ENCODE measurements at regions not wholly inside any gene's neighbourhood (a gene's known extent, or its start where the extent isn't known, plus 50 kb on each side); places are given as distances from the start of the nearest gene placed in this dataset.

DNA sequence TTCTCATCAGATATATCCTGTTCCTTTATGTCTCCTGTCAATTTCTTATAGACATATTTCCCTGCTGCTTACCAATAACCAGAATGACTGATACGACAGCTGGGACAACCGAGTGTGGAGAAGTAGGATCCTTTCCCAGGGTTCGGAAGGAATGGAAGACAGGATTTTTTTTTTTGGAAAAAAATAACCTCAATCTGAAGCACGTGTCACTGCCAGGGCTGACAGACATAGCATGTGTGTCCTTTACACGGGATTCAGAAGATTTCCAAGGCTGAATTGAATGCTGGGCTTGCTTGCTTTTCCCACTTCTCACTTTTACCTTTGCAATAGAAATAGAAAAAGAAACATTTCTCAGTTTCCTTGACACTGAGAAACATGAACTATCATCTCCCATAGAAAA lies 245.7 kb downstream of the GRIN2B start:
- no peak overlapping the region for H3K4me2 ChIP-seq (ENCODE audit: low read depth, low read length)
- in situ Hi-C loops (cut with HindIII; ENCODE audit: extremely low pct_ligation_motif_present, low pct_unique_long_range_greater_than_20kb) (loop anchor here (25.0 kb wide), 1 partner anchor 202 kb away; no protein-coding TSS in a partner anchor), intact Hi-C loops (cut with micrococcal nuclease; ENCODE audit: unreplicated experiment) (loop anchor here (10.0 kb wide), 1 partner anchor 371 kb away; no protein-coding TSS in a partner anchor)
- WGBS (ENCODE audit: low lambda C conversion rate): 3% methylated on average over 5 of the region's 5 CpGs
- no peak overlapping the region for H3K9ac ChIP-seq (ENCODE audit: insufficient read depth, low read depth, low read length)
- H3K4me1 ChIP-seq (ENCODE audit: insufficient read depth, low read length): no peaks in the 10 kb centered on the region
- BruUV-seq (replicated peaks): no TSS peak
- no peak overlapping the region for H2AFZ ChIP-seq (ENCODE audit: low read length)
- no peak for FAIRE-seq
- no peaks in the 10 kb centered on the region for H4K20me1 ChIP-seq (ENCODE audit: insufficient read depth, low read length)
- ChIA-PET POLR2A (no interaction called here), CTCF (ENCODE audit: low intra/inter-chr PET ratio, low total read pairs) (no interaction called here)
- no peak overlapping the region for H3K27ac ChIP-seq (ENCODE audit: extremely low read length, insufficient read depth, low read length)
- H3K4me3 ChIP-seq (replicated peaks in 1 of 3; ENCODE audit: insufficient read depth in 1 of 3, low read depth in 2 of 3, low read length in 3 of 3): no peak overlapping the region
- ATAC-seq: no peak
- no peak for DNase-seq (ENCODE audit: low spot score)
- H3K27me3 ChIP-seq (ENCODE audit: control insufficient read depth in 1 of 2, insufficient read depth in 2 of 2, low read length in 2 of 2): no peaks in the 10 kb centered on the region; a peak in 1 of 5 replicates
- H3K36me3 ChIP-seq (replicated peaks in 1 of 2; ENCODE audit: control insufficient read depth in 1 of 2, insufficient read depth in 2 of 2, low read length in 2 of 2): no peaks in the 10 kb centered on the region
- H3K79me2 ChIP-seq (ENCODE audit: insufficient read depth, low read length): no peaks in the 10 kb centered on the region
- no peaks in the 10 kb centered on the region for H3K9me3 ChIP-seq (ENCODE audit: low read length)
- TF ChIP-seq ZKSCAN8 (CRISPR knock-in tag; IDR thresholded peaks at IDR 0.05; ENCODE audit: borderline replicate concordance): no peak
- TF ChIP-seq, protein P1, sequence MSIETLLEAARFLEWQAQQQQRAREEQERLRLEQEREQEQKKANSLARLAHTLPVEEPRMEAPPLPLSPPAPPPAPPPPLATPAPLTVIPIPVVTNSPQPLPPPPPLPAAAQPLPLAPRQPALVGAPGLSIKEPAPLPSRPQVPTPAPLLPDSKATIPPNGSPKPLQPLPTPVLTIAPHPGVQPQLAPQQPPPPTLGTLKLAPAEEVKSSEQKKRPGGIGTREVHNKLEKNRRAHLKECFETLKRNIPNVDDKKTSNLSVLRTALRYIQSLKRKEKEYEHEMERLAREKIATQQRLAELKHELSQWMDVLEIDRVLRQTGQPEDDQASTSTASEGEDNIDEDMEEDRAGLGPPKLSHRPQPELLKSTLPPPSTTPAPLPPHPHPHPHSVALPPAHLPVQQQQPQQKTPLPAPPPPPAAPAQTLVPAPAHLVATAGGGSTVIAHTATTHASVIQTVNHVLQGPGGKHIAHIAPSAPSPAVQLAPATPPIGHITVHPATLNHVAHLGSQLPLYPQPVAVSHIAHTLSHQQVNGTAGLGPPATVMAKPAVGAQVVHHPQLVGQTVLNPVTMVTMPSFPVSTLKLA (IDR thresholded peaks at IDR 0.05): peak; percentile 91

DNA sequence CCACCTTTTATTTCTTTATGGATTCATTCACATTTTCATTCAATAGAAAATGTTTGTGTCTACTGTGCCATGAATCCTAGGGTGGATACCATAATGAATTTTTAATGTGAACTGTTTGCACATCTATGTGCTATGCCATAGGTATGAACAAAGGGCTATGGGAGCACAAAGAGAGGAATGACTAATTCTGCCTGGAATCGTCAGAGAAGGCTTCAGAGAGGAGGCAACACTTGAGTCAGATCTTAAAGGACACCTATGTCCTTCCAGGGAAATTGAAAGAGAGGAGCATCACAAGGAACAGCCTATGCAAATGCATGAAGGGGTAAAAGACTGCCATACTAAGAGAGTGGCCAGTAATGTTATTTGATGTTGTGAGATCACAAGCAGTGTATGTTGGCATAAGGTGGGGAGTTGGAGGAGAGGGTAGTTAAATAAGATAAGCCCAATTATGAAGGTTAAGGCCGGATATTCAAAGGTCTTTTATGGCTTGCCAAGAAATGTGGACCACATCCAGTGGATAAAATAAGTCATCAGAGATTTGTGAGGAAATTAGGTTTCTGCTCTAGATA lies 246.7 kb downstream of the GRIN2B start:
- no peak overlapping the region for H3K4me3 ChIP-seq (replicated peaks in 1 of 3; ENCODE audit: insufficient read depth in 1 of 3, low read depth in 2 of 3, low read length in 3 of 3)
- POLR2A ChIA-PET: no interaction called here
- ATAC-seq (no peak), FAIRE-seq (no peak), DNase-seq (ENCODE audit: low spot score) (no peak)
- intact Hi-C loops (cut with micrococcal nuclease; ENCODE audit: unreplicated experiment): loop anchor here (10.0 kb wide), 1 partner anchor 370 kb away; no protein-coding TSS in a partner anchor
- H4K20me1 ChIP-seq (ENCODE audit: insufficient read depth, low read length): no peaks in the 10 kb centered on the region
- no peak overlapping the region for H2AFZ ChIP-seq (ENCODE audit: low read length)
- no peaks in the 10 kb centered on the region for H3K9me3 ChIP-seq (ENCODE audit: low read length)
- 2% methylated on average over 2 of the region's 2 CpGs for WGBS (ENCODE audit: low lambda C conversion rate)
- no peak overlapping the region for H3K9ac ChIP-seq (ENCODE audit: insufficient read depth, low read depth, low read length)
- H3K4me2 ChIP-seq (ENCODE audit: low read depth, low read length): no peak overlapping the region
- H3K27ac ChIP-seq (ENCODE audit: extremely low read length, insufficient read depth, low read length): no peak overlapping the region
- TF ChIP-seq, protein P2, sequence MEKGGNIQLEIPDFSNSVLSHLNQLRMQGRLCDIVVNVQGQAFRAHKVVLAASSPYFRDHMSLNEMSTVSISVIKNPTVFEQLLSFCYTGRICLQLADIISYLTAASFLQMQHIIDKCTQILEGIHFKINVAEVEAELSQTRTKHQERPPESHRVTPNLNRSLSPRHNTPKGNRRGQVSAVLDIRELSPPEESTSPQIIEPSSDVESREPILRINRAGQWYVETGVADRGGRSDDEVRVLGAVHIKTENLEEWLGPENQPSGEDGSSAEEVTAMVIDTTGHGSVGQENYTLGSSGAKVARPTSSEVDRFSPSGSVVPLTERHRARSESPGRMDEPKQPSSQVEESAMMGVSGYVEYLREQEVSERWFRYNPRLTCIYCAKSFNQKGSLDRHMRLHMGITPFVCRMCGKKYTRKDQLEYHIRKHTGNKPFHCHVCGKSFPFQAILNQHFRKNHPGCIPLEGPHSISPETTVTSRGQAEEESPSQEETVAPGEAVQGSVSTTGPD (CRISPR knock-in tag; IDR thresholded peaks at IDR 0.05): no peak
- TF ChIP-seq NFE2 (CRISPR knock-in tag; IDR thresholded peaks at IDR 0.05) (no peak), RNF2 (conservative IDR thresholded peaks at IDR 0.05; ENCODE audit: low read depth) (no peak), TSC22D2 (CRISPR knock-in tag; IDR thresholded peaks at IDR 0.05; ENCODE audit: borderline replicate concordance) (no peak), RCOR2 (CRISPR knock-in tag; IDR thresholded peaks at IDR 0.05) (no peak), ZNF446 (CRISPR knock-in tag; IDR thresholded peaks at IDR 0.05) (no peak), ZNF747 (CRISPR knock-in tag; IDR thresholded peaks at IDR 0.05; ENCODE audit: borderline replicate concordance) (no peak)
- TF ChIP-seq, protein P3, sequence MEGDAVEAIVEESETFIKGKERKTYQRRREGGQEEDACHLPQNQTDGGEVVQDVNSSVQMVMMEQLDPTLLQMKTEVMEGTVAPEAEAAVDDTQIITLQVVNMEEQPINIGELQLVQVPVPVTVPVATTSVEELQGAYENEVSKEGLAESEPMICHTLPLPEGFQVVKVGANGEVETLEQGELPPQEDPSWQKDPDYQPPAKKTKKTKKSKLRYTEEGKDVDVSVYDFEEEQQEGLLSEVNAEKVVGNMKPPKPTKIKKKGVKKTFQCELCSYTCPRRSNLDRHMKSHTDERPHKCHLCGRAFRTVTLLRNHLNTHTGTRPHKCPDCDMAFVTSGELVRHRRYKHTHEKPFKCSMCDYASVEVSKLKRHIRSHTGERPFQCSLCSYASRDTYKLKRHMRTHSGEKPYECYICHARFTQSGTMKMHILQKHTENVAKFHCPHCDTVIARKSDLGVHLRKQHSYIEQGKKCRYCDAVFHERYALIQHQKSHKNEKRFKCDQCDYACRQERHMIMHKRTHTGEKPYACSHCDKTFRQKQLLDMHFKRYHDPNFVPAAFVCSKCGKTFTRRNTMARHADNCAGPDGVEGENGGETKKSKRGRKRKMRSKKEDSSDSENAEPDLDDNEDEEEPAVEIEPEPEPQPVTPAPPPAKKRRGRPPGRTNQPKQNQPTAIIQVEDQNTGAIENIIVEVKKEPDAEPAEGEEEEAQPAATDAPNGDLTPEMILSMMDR (CRISPR knock-in tag; IDR thresholded peaks at IDR 0.05): no peak
- H3K4me1 ChIP-seq (ENCODE audit: insufficient read depth, low read length): no peaks in the 10 kb centered on the region
- BruUV-seq (replicated peaks): no TSS peak
- CTCF ChIA-PET (ENCODE audit: low intra/inter-chr PET ratio, low total read pairs): no interaction called here
- H3K79me2 ChIP-seq (ENCODE audit: insufficient read depth, low read length): no peaks in the 10 kb centered on the region
- in situ Hi-C loops (cut with HindIII; ENCODE audit: extremely low pct_ligation_motif_present, low pct_unique_long_range_greater_than_20kb): loop anchor here (25.0 kb wide), 1 partner anchor 203 kb away; no protein-coding TSS in a partner anchor
- no peaks in the 10 kb centered on the region for H3K36me3 ChIP-seq (replicated peaks in 1 of 2; ENCODE audit: control insufficient read depth in 1 of 2, insufficient read depth in 2 of 2, low read length in 2 of 2)
- H3K27me3 ChIP-seq (ENCODE audit: control insufficient read depth in 1 of 2, insufficient read depth in 2 of 2, low read length in 2 of 2): no peaks in the 10 kb centered on the region; a peak in 1 of 5 replicates

Data from HepG2 (cell line).